HG03175 (cell line): ENCODE measurements at regions not wholly inside any gene's neighbourhood (a gene's known extent, or its start where the extent isn't known, plus 50 kb on each side); places are given as distances from the start of the nearest gene placed in this dataset.

Experiments
- ATAC-seq: cut with Tn5 transposase; IDR thresholded peaks from one replicate; pipeline ENCODE4 v1.9.1; 2021; ENCODE audit warnings: mild to moderate bottlenecking, moderate library complexity; ENCODE audit not compliant: unreplicated experiment

DNA sequence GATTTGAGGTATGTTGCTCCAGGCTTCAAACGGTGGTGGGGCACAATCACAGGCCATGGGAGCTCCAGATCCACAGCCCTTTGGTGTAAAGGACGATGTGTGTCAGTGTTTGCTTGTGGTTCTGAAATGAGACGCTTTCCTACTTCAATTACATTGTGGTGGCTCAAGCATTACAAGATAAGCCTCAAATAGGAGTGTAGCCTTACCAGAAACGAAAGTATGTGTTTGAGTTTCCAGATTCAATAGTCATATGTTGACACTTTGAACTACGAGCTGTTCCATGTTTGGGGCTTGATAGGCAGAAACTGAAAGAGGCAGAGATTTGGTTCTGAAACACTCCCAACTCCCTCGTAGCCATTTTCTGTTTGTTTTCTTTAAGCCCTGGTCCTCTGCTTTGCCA is 187.1 kb downstream of the MYLK4 start:
- ATAC-seq = peak; percentile 73

GRCh38 chr6:2562721-2563451 is 187.8 kb downstream of the MYLK4 start:
- no peak for ATAC-seq

DNA sequence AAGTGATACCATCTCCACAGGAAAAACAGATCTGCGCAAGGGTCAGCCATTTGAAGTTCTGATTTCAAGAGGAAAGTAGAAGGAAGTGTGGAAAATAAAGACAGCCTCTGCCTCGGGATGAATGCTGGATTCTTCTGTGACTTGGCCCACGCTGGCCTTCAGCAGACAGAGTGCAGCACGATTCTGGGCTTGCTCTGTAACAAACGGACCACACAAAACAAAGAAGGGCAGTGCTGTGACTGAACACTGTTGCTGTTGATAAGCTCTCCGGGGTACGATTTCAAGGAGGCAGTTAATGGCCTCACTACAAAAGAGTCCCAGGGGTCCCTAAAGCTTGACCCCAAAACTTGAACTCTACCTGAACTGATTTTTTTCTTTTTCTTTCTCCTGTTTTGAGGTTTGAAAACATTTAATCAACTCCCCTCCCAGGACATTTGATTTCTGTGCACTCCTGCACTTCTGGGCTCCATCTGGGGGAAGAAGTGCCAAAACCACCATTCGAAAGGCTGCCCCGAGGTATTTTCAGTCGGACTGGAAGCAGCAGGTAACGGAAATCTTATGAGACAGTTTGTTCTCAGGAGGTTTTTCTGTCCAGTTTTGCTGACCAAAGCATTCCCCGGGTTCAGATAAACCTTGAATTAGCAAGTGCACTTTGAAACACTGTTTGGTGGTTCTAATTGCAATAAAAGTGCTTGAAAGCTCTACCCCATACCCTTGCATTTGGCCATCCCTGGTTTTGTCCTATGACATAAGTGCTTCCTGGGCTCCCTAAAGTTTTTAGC is 189.6 kb downstream of the MYLK4 start:
- no peak for ATAC-seq

DNA sequence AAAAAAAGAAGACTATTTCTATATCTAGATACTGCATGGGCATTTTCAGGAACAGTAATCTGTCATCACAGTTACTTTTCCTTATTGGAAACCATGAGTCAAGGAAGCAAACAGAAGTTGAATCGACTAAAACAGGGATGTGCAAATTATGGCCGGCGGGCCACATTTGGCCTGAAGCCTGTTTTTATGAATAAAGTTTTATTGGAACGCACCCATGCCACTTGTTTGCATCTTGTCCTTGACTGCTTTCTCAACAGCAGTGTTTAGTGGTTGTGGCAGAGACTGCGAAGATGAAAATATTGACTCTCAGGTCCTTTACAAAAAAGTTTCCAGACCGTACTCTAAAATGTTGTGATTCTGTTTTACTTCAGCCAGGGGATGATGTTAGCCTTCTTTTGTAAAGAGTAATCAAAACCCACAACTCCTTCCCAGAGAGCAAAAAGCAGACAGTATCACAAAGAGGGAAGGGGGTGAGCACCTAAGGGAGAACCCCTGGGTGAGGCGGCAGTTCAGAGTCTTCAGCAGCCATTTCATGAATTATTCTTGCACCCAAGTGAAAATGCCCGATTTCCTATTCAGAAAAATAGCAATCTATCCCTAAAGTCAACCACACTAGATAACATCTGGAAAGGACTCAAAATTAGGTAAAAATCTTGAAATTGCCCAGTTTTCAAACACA is 190.4 kb downstream of the MYLK4 start:
- no peak for ATAC-seq

- no peak for ATAC-seq
These were observed 191.6 kb downstream of the MYLK4 start for GRCh38 chr6:2558861-2559801.

DNA sequence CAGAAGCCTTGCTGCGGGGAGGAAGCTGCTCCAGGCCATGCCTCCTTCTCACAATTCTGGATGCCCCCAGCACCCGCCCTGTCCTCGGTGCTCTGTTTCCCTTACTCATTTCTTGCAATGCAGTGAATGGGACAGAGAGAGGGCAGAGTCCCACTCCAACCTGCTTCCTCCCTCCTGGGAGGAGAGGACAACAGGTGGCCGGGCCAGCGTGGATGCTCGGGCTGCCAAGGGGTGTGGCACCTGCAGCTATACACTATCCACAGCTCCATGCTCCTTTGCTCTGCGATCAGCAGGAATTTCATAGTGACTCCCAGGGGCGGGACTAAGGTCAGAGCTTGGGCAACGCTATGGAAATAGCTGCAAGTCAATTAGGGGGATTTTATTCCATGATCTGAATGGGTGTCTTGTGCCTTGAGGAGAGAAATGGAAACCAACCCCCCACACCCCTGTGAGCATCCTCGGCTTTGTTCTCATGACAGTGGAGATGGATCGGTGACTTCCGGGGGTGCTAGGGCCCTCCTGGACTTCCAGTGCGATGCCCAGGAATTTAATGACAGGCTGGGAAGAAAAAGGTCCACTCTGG is 192.5 kb downstream of the MYLK4 start:
- ATAC-seq = no peak

GRCh38 chr6:2557181-2557720 is 193.5 kb downstream of the MYLK4 start:
- no peak for ATAC-seq

DNA sequence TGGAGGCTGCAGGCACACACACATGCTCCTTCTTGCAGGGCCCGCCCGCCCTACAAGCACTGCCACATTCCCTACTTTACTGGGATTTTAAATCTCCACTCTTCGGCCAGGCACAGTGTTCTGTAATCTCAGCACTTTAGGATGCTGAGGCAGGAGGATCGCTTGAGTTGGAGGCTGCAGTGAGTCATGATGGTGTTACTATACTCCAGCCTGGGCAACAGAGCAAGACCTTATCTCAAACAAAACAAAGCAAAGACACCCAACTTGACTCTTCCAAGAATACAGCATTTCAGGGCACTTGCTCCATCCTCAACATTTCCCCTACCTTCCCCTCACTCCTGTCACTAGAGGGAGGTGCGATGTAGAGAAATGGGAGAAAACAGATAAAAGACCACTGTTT is 194.0 kb downstream of the MYLK4 start:
- ATAC-seq = no peak

DNA sequence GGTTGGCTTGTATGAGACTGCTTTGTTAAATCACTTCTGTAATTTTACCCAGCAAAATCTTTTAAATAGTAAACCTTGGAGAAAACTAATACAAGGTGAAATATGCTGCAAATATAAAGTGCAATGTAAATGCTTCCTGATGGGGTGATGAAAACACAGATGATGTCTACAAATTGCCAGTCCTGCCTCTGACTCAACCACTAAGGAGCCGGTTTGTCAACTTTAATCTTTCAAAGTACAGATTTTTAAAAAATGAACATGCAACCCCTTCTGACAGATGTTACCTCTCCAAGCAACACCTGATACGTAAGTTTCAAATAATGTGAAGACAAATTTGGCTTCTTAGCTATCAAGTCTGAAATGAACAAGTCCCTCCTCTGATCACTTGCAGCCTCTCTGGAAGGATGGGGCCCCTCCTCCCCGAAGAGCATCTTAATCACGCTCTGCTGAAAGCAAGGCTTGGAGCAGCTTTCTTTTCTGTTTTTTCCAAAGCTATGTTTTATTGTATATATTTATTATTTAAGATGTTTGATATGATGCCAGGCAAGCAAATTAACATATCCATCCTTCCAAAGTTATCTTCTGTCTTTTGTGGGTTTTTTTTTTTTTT is 196.0 kb downstream of the MYLK4 start:
- ATAC-seq = no peak

- no peak for ATAC-seq
These were observed 198.1 kb downstream of the MYLK4 start for GRCh38 chr6:2552526-2553154.

GRCh38 chr6:2551705-2552104 is 199.0 kb downstream of the MYLK4 start:
- no peak for ATAC-seq

GRCh38 chr6:2550247-2550646 is 200.5 kb downstream of the MYLK4 start:
- no peak for ATAC-seq

GRCh38 chr6:2549834-2550233 is 200.9 kb downstream of the MYLK4 start:
- ATAC-seq = no peak

DNA sequence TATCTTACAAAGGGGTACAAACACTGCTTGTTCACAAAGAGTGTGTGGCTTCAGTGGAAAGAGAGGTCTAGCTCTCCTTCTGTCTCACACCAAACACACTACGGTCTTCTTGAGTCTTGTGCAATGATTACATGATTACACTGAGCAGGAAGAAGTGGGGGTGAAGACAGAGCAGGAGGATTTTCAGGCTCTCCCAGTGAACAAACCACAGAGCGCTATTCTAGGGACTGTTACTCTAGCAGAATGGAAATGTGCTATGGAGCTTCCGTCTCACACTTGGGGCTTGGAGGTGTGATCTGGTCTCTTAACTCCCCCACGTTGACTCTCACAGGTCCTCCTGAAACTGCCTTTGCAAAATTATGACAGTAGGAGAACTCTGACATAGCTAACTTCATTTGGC is 203.4 kb downstream of the MYLK4 start:
- no peak for ATAC-seq

DNA sequence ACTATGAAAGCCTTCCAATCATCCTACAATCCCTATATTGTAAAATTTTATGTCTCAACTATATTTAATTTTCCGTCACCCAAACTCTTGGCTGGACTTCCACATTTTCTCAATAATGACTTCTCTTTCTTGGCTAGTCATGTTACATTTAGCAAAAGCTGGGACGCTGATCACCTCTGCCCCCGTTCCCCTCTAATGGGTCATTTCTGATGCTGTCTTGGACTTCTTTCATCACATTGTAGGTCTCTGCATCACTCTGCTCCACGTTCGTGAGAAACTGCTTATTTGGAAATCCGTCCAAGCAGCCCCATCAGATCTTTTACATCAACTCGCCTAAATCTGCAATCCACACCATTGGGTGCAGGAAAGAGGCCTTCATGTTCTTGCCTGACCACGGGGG is 203.8 kb downstream of the MYLK4 start:
- no peak for ATAC-seq

GRCh38 chr6:2545383-2546038 is 205.2 kb downstream of the MYLK4 start:
- ATAC-seq = no peak

GRCh38 chr6:2543321-2543720 is 207.4 kb downstream of the MYLK4 start:
- ATAC-seq = peak; percentile 3

GRCh38 chr6:2542858-2543218 is 207.9 kb downstream of the MYLK4 start:
- ATAC-seq = peak; percentile 83
